ENCODE measurements at regions not wholly inside any gene's neighbourhood (a gene's known extent, or its start where the extent isn't known, plus 50 kb on each side); places are given as distances from the start of the nearest gene placed in this dataset.

DNA sequence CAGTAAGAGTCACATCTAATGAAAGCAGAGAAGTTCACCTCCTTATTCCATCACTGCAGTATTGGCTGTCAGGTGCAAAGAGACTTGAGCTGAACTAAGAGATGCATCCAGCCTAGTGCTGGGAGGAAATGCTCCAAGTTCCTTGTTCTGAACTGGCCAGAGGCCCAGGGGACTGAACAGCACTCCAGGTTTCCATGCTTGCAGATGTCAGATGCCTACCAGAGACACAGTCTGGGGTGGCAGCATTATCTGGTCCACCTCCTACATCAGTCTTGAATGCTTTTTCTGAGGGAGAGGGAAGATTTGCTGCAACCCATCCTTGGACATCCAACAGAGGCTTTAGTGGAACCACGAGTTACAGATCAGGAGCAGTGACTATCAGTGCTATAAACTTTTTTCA lies 331.3 kb downstream of the CYRIA start:
- Histone ChIP-seq H3K27ac (ENCODE audit: low read depth, low read length) (no peak overlapping the region), H3K4me3 (ENCODE audit: low read depth in 1 of 5, low read length in 5 of 5) (no peak overlapping the region), H3K27me3 (ENCODE audit: control insufficient read depth in 5 of 5, insufficient read depth in 4 of 5, low read length in 5 of 5) (peaks cover 0 to 10% (median 2%) of the 10 kb centered on the region in 5 donors), H3K9ac (ENCODE audit: low read length in 5 of 5) (no peak overlapping the region), H3K36me3 (ENCODE audit: control insufficient read depth in 5 of 5, insufficient read depth in 5 of 5, low read length in 5 of 5) (no peaks in the 10 kb centered on the region), H3K9me3 (ENCODE audit: control insufficient read depth in 5 of 5, low read length in 5 of 5) (peaks cover 0 to 10% (median 2%) of the 10 kb centered on the region in 5 donors), H3K4me1 (ENCODE audit: control insufficient read depth in 5 of 5, insufficient read depth in 5 of 5, low read length in 5 of 5) (peaks cover 0 to 9% (median 5%) of the 10 kb centered on the region in 5 donors)

DNA sequence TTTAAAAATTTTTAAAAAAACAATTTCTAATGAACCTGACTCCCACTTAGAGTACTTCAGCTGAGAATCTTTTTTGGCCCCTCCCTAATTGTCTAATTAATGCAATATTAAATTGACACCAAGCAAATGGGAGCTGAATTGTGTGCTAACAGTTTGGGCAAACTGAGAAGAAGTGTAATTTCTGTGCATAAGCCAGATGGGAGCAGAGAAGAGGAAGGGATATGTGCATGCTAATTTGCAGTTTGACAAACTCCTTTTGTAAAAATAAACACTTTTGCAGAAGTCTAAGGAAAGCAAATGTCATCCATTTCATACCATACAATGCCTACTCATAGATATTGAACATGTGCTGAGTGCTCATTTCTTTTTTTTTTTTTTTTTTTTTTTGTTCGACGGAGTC lies 332.0 kb downstream of the CYRIA start:
- H3K27ac ChIP-seq (ENCODE audit: low read depth, low read length): no peak overlapping the region
- H3K9ac ChIP-seq (ENCODE audit: low read length in 5 of 5): no peak overlapping the region
- H3K9me3 ChIP-seq (ENCODE audit: control insufficient read depth in 5 of 5, low read length in 5 of 5): peaks cover 0 to 4% (median 0%) of the 10 kb centered on the region in 5 donors
- H3K4me3 ChIP-seq (ENCODE audit: low read depth in 1 of 5, low read length in 5 of 5): no peak overlapping the region
- no peaks in the 10 kb centered on the region for H3K36me3 ChIP-seq (ENCODE audit: control insufficient read depth in 5 of 5, insufficient read depth in 5 of 5, low read length in 5 of 5)
- peaks cover 0 to 9% (median 5%) of the 10 kb centered on the region in 5 donors for H3K4me1 ChIP-seq (ENCODE audit: control insufficient read depth in 5 of 5, insufficient read depth in 5 of 5, low read length in 5 of 5)
- peaks cover 0 to 10% (median 2%) of the 10 kb centered on the region in 5 donors for H3K27me3 ChIP-seq (ENCODE audit: control insufficient read depth in 5 of 5, insufficient read depth in 4 of 5, low read length in 5 of 5)

DNA sequence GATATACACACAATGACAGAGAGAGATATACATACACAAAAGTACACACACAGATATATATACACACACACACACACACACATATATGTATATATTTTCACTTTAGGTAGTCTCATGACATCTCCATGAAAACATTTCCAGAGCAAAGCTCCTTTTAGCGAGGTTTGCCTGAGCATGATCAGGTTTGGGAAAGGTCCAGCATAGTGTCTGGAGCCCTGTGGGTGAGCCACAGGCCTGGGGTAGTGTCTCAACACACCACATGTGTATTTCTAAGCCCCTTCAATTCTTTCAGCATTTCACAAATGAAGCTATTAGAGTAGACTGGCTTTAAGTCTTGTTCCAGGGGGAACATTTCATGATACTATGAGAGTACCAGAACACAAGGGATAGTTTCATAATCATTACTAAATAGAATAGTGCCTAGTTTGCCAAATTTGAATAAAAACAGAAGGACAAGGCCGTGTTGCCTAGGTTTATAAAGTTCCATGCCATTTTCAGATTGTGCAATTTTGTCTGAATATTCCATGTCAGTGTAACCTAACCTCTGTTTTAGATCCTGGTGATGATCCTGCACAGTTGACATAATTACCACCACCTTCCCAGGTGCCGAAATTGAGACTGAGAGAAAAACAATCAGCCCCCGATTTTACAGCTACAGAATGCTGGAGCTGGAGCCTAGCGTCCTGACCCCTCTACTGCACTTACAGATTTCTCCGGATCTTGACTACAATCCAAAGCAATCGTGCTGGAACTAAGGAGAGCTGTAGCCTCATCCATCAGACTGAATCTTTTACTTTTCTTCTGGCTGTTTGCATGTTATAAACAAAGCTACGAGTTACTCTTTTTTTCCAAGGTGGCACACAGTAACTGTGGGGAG lies 332.7 kb downstream of the CYRIA start:
- H3K9ac ChIP-seq (ENCODE audit: low read length in 5 of 5): no peak overlapping the region
- no peak overlapping the region for H3K27ac ChIP-seq (ENCODE audit: low read depth, low read length)
- peaks cover 0 to 9% (median 5%) of the 10 kb centered on the region in 5 donors for H3K4me1 ChIP-seq (ENCODE audit: control insufficient read depth in 5 of 5, insufficient read depth in 5 of 5, low read length in 5 of 5)
- H3K36me3 ChIP-seq (ENCODE audit: control insufficient read depth in 5 of 5, insufficient read depth in 5 of 5, low read length in 5 of 5): no peaks in the 10 kb centered on the region
- peaks cover 0 to 7% (median 2%) of the 10 kb centered on the region in 5 donors for H3K27me3 ChIP-seq (ENCODE audit: control insufficient read depth in 5 of 5, insufficient read depth in 4 of 5, low read length in 5 of 5)
- H3K4me3 ChIP-seq (ENCODE audit: low read depth in 1 of 5, low read length in 5 of 5): no peak overlapping the region
- no peaks in the 10 kb centered on the region for H3K9me3 ChIP-seq (ENCODE audit: control insufficient read depth in 5 of 5, low read length in 5 of 5)

DNA sequence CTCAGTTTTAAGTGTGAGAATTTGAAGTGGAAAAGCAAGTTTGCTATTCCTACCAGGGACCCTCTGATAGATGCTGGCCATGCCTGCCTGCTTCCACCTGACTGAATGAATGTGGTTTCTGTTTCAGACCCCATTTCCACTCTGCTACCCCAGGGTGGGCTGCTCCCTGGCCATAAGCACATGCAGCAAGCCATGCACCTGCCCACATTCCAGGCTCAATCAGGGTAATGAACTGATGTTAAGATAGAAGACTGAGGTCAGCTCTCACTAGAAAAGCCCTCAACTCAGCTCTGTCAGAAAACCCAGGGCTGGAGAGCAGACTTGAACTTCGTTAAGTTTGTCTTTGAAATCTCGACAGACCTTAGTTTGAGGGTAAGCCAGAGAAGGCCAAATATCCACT lies 333.9 kb downstream of the CYRIA start:
- H3K27ac ChIP-seq (ENCODE audit: low read depth, low read length): no peak overlapping the region
- no peaks in the 10 kb centered on the region for H3K9me3 ChIP-seq (ENCODE audit: control insufficient read depth in 5 of 5, low read length in 5 of 5)
- H3K27me3 ChIP-seq (ENCODE audit: control insufficient read depth in 5 of 5, insufficient read depth in 4 of 5, low read length in 5 of 5): peaks cover 0 to 4% (median 0%) of the 10 kb centered on the region in 5 donors
- no peak overlapping the region for H3K4me3 ChIP-seq (ENCODE audit: low read depth in 1 of 5, low read length in 5 of 5)
- H3K9ac ChIP-seq (ENCODE audit: low read length in 5 of 5): no peak overlapping the region
- H3K4me1 ChIP-seq (ENCODE audit: control insufficient read depth in 5 of 5, insufficient read depth in 5 of 5, low read length in 5 of 5): peaks cover 0 to 15% (median 10%) of the 10 kb centered on the region in 5 donors
- H3K36me3 ChIP-seq (ENCODE audit: control insufficient read depth in 5 of 5, insufficient read depth in 5 of 5, low read length in 5 of 5): no peaks in the 10 kb centered on the region

DNA sequence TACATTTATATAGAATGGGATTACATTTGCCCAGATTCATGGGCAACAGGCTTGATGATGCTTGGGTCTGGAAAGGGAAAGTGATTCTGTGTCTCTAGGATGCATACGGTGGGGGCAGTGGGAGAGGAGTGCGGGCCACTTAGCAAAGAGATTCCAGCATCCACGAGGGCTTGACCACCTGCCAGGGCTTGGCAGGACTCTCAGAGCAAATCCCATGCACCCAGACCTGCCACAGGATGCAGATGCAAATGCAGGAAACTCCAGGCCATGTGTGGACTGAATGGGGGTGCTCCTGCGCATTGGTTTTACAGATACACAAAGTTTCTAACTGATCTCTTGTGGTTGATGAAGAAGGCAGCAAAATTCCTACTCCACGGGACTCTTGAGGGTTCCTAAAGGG lies 334.7 kb downstream of the CYRIA start:
- Histone ChIP-seq H3K4me1 (ENCODE audit: control insufficient read depth in 5 of 5, insufficient read depth in 5 of 5, low read length in 5 of 5) (peaks cover 0 to 15% (median 10%) of the 10 kb centered on the region in 5 donors), H3K9ac (ENCODE audit: low read length in 5 of 5) (no peak overlapping the region), H3K36me3 (ENCODE audit: control insufficient read depth in 5 of 5, insufficient read depth in 5 of 5, low read length in 5 of 5) (no peaks in the 10 kb centered on the region), H3K4me3 (ENCODE audit: low read depth in 1 of 5, low read length in 5 of 5) (no peak overlapping the region), H3K27me3 (ENCODE audit: control insufficient read depth in 5 of 5, insufficient read depth in 4 of 5, low read length in 5 of 5) (peaks cover 0 to 4% (median 0%) of the 10 kb centered on the region in 5 donors), H3K9me3 (ENCODE audit: control insufficient read depth in 5 of 5, low read length in 5 of 5) (no peaks in the 10 kb centered on the region), H3K27ac (ENCODE audit: low read depth, low read length) (no peak overlapping the region)

DNA sequence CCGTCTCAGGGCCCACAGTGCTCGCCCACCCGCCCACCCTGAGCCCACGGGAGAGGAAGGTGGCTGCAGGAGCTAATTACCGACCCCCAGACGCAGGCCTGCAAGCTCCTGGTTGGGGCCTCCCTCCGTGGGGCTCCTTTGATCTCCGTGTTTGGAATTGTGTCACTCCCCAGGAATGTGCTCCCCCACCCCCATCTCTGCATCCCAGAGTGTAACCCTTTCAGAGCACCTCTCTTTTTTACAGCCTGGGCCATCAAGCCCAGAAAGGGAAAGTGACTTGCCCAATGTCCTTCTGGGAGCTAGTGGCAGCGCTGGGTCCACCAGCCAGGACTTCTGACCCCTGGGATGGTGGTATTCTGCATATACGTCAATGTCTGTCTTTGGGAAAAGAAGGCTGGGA lies 335.1 kb downstream of the CYRIA start:
- Histone ChIP-seq H3K9me3 (ENCODE audit: control insufficient read depth in 5 of 5, low read length in 5 of 5) (no peaks in the 10 kb centered on the region), H3K4me1 (ENCODE audit: control insufficient read depth in 5 of 5, insufficient read depth in 5 of 5, low read length in 5 of 5) (peaks cover 0 to 15% (median 10%) of the 10 kb centered on the region in 5 donors)

DNA sequence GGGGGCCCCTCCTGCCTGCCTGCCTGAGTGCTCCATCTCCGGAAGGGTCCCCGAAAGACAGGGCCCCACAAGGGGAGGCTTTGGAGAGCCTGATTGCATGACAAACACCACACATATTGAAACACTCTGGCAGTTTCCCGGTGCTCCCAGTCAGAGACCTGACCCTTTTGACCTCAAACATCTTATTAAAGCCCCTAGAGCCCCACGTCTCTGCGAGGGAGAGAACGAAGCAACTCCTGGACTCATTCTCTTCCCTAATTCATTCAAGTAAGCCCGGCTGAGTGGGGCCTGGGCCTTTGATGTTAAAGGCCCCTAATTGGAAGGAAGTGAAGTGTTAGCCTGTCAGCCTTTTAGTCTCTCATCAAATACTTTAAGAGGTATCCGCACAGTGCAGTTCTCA lies 335.6 kb downstream of the CYRIA start:
- Histone ChIP-seq H3K27me3 (ENCODE audit: control insufficient read depth in 5 of 5, insufficient read depth in 4 of 5, low read length in 5 of 5) (peaks cover 0 to 4% (median 0%) of the 10 kb centered on the region in 5 donors), H3K9ac (ENCODE audit: low read length in 5 of 5) (no peak overlapping the region), H3K4me3 (ENCODE audit: low read depth in 1 of 5, low read length in 5 of 5) (no peak overlapping the region), H3K27ac (ENCODE audit: low read depth, low read length) (no peak overlapping the region), H3K9me3 (ENCODE audit: control insufficient read depth in 5 of 5, low read length in 5 of 5) (no peaks in the 10 kb centered on the region), H3K4me1 (ENCODE audit: control insufficient read depth in 5 of 5, insufficient read depth in 5 of 5, low read length in 5 of 5) (peaks cover 0 to 15% (median 10%) of the 10 kb centered on the region in 5 donors), H3K36me3 (ENCODE audit: control insufficient read depth in 5 of 5, insufficient read depth in 5 of 5, low read length in 5 of 5) (no peaks in the 10 kb centered on the region)

More for the DNA sequence above, 335.1 kb downstream of the CYRIA start:
- Histone ChIP-seq H3K27me3 (ENCODE audit: control insufficient read depth in 5 of 5, insufficient read depth in 4 of 5, low read length in 5 of 5) (peaks cover 0 to 4% (median 0%) of the 10 kb centered on the region in 5 donors), H3K9ac (ENCODE audit: low read length in 5 of 5) (no peak overlapping the region), H3K4me3 (ENCODE audit: low read depth in 1 of 5, low read length in 5 of 5) (no peak overlapping the region), H3K36me3 (ENCODE audit: control insufficient read depth in 5 of 5, insufficient read depth in 5 of 5, low read length in 5 of 5) (no peaks in the 10 kb centered on the region), H3K27ac (ENCODE audit: low read depth, low read length) (no peak overlapping the region)

DNA sequence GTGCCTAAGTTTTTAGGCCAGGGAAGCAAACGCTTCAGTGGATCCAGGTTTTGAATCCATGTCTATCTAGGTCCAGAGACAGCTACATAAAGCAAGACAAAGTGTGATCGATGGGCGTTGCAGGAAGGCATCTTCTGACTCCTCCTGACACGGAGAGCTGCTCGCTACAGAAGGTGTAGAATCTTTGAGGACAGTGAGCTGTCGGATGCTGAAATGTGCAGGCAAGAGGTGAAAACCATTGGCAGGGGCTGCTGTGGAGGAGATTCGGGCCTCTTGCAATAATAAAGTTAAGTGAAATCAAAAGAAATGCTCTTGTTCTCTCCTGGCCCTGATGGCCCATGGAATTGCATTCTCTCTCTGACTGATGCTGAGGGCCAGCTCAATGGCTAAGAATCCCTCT lies 336.2 kb downstream of the CYRIA start:
- Histone ChIP-seq H3K9me3 (ENCODE audit: control insufficient read depth in 5 of 5, low read length in 5 of 5) (no peaks in the 10 kb centered on the region), H3K9ac (ENCODE audit: low read length in 5 of 5) (no peak overlapping the region), H3K36me3 (ENCODE audit: control insufficient read depth in 5 of 5, insufficient read depth in 5 of 5, low read length in 5 of 5) (no peaks in the 10 kb centered on the region), H3K27me3 (ENCODE audit: control insufficient read depth in 5 of 5, insufficient read depth in 4 of 5, low read length in 5 of 5) (peaks cover 0 to 4% (median 0%) of the 10 kb centered on the region in 5 donors), H3K27ac (ENCODE audit: low read depth, low read length) (no peak overlapping the region), H3K4me1 (ENCODE audit: control insufficient read depth in 5 of 5, insufficient read depth in 5 of 5, low read length in 5 of 5) (peaks cover 0 to 15% (median 10%) of the 10 kb centered on the region in 5 donors), H3K4me3 (ENCODE audit: low read depth in 1 of 5, low read length in 5 of 5) (no peak overlapping the region)

DNA sequence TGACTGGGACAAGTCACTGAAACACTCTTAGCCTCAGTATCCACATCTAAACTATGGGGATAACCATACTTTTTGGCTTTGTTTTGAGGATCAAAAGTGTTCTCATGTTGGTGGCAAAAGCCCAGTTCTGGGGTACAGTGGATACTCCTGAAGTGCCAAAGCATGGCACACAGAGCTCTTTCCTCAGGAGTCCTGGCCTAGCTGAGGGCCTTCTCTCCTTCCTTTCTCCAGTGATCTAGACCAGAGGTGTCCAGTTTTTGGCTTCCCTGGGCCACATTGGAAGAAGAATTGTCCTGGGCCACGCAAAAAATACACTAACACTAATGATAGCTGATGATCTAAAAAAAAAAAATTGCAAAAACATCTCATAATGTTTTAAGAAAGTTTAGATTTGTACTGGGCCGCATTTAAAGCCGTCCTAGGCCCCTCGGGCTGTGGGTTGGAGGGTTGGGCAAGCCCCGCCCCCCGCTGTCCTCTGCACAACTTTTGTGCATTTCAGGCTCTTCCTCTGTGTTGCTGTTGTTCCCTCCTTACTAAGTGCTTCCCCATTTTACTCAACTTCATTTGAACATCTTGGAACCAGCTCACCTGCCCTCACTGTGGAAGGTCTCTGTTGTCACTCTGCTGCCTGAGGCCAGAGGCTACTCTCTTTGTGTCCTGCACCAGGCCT lies 337.0 kb downstream of the CYRIA start:
- Histone ChIP-seq H3K4me1 (ENCODE audit: control insufficient read depth in 5 of 5, insufficient read depth in 5 of 5, low read length in 5 of 5) (peaks cover 0 to 19% (median 10%) of the 10 kb centered on the region in 5 donors), H3K27me3 (ENCODE audit: control insufficient read depth in 5 of 5, insufficient read depth in 4 of 5, low read length in 5 of 5) (peaks cover 0 to 4% (median 0%) of the 10 kb centered on the region in 5 donors), H3K9me3 (ENCODE audit: control insufficient read depth in 5 of 5, low read length in 5 of 5) (no peaks in the 10 kb centered on the region), H3K36me3 (ENCODE audit: control insufficient read depth in 5 of 5, insufficient read depth in 5 of 5, low read length in 5 of 5) (no peaks in the 10 kb centered on the region), H3K9ac (ENCODE audit: low read length in 5 of 5) (no peak overlapping the region), H3K4me3 (ENCODE audit: low read depth in 1 of 5, low read length in 5 of 5) (no peak overlapping the region), H3K27ac (ENCODE audit: low read depth, low read length) (no peak overlapping the region)

DNA sequence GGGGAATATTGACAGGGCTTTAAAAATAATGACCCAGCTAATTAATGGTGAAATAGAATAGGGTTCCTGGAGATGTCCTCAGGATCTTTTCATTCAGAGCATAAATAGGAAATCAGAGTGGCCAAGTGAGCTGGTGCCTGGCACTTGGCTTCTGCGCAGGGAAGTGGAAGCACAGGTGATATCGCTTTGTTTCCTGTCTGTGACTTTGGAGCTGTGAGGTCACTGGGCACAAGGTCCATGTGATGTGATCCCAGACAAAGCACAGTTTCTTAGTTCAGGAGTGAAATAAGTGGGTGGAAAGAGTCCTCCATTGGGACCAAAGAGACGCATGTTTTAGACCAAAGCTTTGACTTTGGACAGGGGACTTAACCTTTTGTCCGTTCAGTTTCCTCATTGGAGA lies 338.3 kb downstream of the CYRIA start:
- no peak overlapping the region for H3K27ac ChIP-seq (ENCODE audit: low read depth, low read length)
- no peaks in the 10 kb centered on the region for H3K36me3 ChIP-seq (ENCODE audit: control insufficient read depth in 5 of 5, insufficient read depth in 5 of 5, low read length in 5 of 5)
- H3K4me3 ChIP-seq (ENCODE audit: low read depth in 1 of 5, low read length in 5 of 5): no peak overlapping the region
- H3K4me1 ChIP-seq (ENCODE audit: control insufficient read depth in 5 of 5, insufficient read depth in 5 of 5, low read length in 5 of 5): peaks cover 0 to 18% (median 7%) of the 10 kb centered on the region in 5 donors
- H3K9me3 ChIP-seq (ENCODE audit: control insufficient read depth in 5 of 5, low read length in 5 of 5): no peaks in the 10 kb centered on the region
- no peak overlapping the region for H3K9ac ChIP-seq (ENCODE audit: low read length in 5 of 5)
- H3K27me3 ChIP-seq (ENCODE audit: control insufficient read depth in 5 of 5, insufficient read depth in 4 of 5, low read length in 5 of 5): peaks cover 0 to 4% (median 0%) of the 10 kb centered on the region in 5 donors
